Adrenal gland (tissue), 9 donors: ENCODE measurements at regions not wholly inside any gene's neighbourhood (a gene's known extent, or its start where the extent isn't known, plus 50 kb on each side); places are given as distances from the start of the nearest gene placed in this dataset.

Source experiments
- DNase-seq, 7 donors: peaks; one replicate each; pipeline ENCODE4 v3.0.0-alpha.2; 2019 to 2020
- H3K27ac ChIP-seq, 5 donors: fragments of 200-600 bp; sonication (generic) in 4 of 5; 1 replicate in 3 of 5; 2 replicates in 2 of 5; pipeline versions ENCODE4 v1.5.1 to v1.8.0; 2016 to 2020; ENCODE audit warnings: mild to moderate bottlenecking in 1 of 5
- H3K27me3 ChIP-seq: fragments of 200-600 bp; 2 replicates; pipeline ENCODE4 v1.8.0; 2021
- H3K36me3 ChIP-seq, 2 donors: fragments of 200-600 bp; replicated peaks in 1 of 2; 1 replicate in 1 of 2; 2 replicates in 1 of 2; pipeline versions ENCODE4 v1.5.1 to v1.8.0; 2018 to 2022
- H3K4me1 ChIP-seq, 2 donors: fragments of 200-600 bp; replicated peaks in 1 of 2; 1 replicate in 1 of 2; 2 replicates in 1 of 2; pipeline versions ENCODE4 v1.5.1 to v1.8.0; 2018 to 2021
- H3K4me3 ChIP-seq, 4 donors: fragments of 200-600 bp; sonication (generic) in 3 of 4; one replicate each; pipeline ENCODE4 v1.5.1; 2016 to 2018
- H3K9me3 ChIP-seq, 3 donors: fragments of 200-600 bp; sonication (generic) in 1 of 3; replicated peaks in 1 of 3; 1 replicate in 2 of 3; 2 replicates in 1 of 3; pipeline versions ENCODE4 v1.5.1 to v1.8.0; 2016 to 2021
- POLR2A ChIP-seq, 2 donors: fragments of 450-650 bp; IDR thresholded peaks; one replicate each; pipeline ENCODE4 v1.6.1; 2017; ENCODE audit warnings: antibody characterized with exemption in 2 of 2, mild to moderate bottlenecking in 2 of 2, moderate library complexity in 1 of 2
- WGBS, 4 donors: extraction: QIAGEN DNeasy Blood & Tissue Kit in 2 of 4; methylation state at CpG; one replicate each; pipeline versions ENCODE4 v1.1.5 to v1.1.7; 2013 to 2017; 5-methylcytosine and 5-hydroxymethylcytosine counted together
- intact Hi-C, 2 donors: fragments of 100-400 bp; cut with DNase I; formaldehyde crosslinking; loops; one replicate each; pipeline versions ENCODE4 v1.14.1 to v1.15.0; 2022 to 2023
- TF ChIP-seq, protein P1 (sequence below), 6 experiments: fragments of 450-650 bp in 4 of 6; fragments of 200-600 bp in 2 of 6; sonication (generic) in 1 of 6; IDR thresholded peaks; 1 replicate in 5 of 6; 2 replicates in 1 of 6; pipeline versions ENCODE4 v1.5.1 to v1.8.0; 2016 to 2021; ENCODE audit warnings: antibody characterized with exemption in 6 of 6, mild to moderate bottlenecking in 2 of 6, moderate library complexity in 1 of 6
- donor health status: healthy with polysubstance abuse.
- donor health status: Bipolar disorder and iron deficiency.
- donor health status: DM: yes; HTN: yes; CAD: no.
- donor health status: DM: no; HTN: no; CAD: no.
- donor health status: DM: no; HTN: no; CAD: no.

GRCh38 chr17:14772776-14773175 lies 471.9 kb downstream of the HS3ST3B1 start:
- Histone ChIP-seq H3K27ac (no peak overlapping the region), H3K36me3 (no peaks in the 10 kb centered on the region), H3K4me3 (no peak overlapping the region), H3K4me1 (no peaks in the 10 kb centered on the region), H3K9me3 (no peaks in the 10 kb centered on the region), H3K27me3 (no peaks in the 10 kb centered on the region)
- intact Hi-C loops: no loop called here
- TF ChIP-seq, protein P1, sequence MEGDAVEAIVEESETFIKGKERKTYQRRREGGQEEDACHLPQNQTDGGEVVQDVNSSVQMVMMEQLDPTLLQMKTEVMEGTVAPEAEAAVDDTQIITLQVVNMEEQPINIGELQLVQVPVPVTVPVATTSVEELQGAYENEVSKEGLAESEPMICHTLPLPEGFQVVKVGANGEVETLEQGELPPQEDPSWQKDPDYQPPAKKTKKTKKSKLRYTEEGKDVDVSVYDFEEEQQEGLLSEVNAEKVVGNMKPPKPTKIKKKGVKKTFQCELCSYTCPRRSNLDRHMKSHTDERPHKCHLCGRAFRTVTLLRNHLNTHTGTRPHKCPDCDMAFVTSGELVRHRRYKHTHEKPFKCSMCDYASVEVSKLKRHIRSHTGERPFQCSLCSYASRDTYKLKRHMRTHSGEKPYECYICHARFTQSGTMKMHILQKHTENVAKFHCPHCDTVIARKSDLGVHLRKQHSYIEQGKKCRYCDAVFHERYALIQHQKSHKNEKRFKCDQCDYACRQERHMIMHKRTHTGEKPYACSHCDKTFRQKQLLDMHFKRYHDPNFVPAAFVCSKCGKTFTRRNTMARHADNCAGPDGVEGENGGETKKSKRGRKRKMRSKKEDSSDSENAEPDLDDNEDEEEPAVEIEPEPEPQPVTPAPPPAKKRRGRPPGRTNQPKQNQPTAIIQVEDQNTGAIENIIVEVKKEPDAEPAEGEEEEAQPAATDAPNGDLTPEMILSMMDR (IDR thresholded peaks at IDR 0.05): no peak
- TF ChIP-seq POLR2A (IDR thresholded peaks at IDR 0.05): no peak
- no peak for DNase-seq
- 55 to 77% (median 62%) methylated on average over 2 of the region's 2 CpGs for WGBS, 4 donors

- WGBS, 4 donors: 61 to 73% (median 65%) methylated on average over 6 of the region's 6 CpGs
These were observed 470.7 kb downstream of the HS3ST3B1 start for GRCh38 chr17:14771543-14771942.

DNA sequence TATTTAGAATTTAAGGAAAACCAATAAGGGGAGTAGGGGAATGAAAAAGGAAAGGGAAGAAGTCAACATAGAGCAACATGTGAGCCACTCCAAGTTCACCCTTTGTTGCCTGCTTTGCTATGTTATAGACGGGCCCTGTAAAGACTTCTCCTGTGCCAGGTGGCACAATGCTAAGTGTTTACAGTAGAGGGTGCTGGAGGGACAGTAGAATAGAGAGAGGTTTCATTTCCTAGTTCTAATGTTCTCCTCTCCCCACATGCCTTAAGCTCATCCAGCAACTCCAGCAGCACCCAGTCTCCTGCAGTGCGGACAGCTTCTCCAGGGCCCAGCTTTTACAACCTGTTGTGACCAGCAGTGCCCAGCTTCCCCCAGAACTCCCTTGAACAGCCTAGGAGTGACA lies 468.0 kb downstream of the HS3ST3B1 start:
- Histone ChIP-seq H3K9me3 (no peaks in the 10 kb centered on the region), H3K36me3 (no peaks in the 10 kb centered on the region), H3K4me1 (no peaks in the 10 kb centered on the region), H3K27me3 (no peaks in the 10 kb centered on the region), H3K4me3 (no peak overlapping the region), H3K27ac (no peak overlapping the region)
- intact Hi-C loops: no loop called here
- TF ChIP-seq, protein P1 (IDR thresholded peaks at IDR 0.05): no peak
- no peak for TF ChIP-seq POLR2A (IDR thresholded peaks at IDR 0.05)
- no peak for DNase-seq
- WGBS, 4 donors: 77 to 94% (median 81%) methylated on average over 2 of the region's 2 CpGs

More at GRCh38 chr17:14771543-14771942, 470.7 kb downstream of the HS3ST3B1 start:
- no peak for TF ChIP-seq POLR2A (IDR thresholded peaks at IDR 0.05)
- TF ChIP-seq, protein P1 (IDR thresholded peaks at IDR 0.05): no peak
- no peak for DNase-seq
- no peak overlapping the region for H3K4me3 ChIP-seq
- intact Hi-C loops: no loop called here
- no peak overlapping the region for H3K27ac ChIP-seq
- no peaks in the 10 kb centered on the region for H3K9me3 ChIP-seq
- no peaks in the 10 kb centered on the region for H3K36me3 ChIP-seq
- H3K4me1 ChIP-seq: no peaks in the 10 kb centered on the region
- H3K27me3 ChIP-seq: no peaks in the 10 kb centered on the region

- Histone ChIP-seq H3K36me3 (no peaks in the 10 kb centered on the region), H3K27ac (no peak overlapping the region), H3K4me3 (no peak overlapping the region), H3K4me1 (no peaks in the 10 kb centered on the region), H3K27me3 (no peaks in the 10 kb centered on the region), H3K9me3 (no peaks in the 10 kb centered on the region)
- intact Hi-C loops: no loop called here
- no peak for TF ChIP-seq POLR2A (IDR thresholded peaks at IDR 0.05)
- TF ChIP-seq, protein P1 (IDR thresholded peaks at IDR 0.05): no peak
- no peak for DNase-seq
- 56 to 72% (median 58%) methylated on average over 3 of the region's 3 CpGs for WGBS, 4 donors
These were observed 462.0 kb downstream of the HS3ST3B1 start for GRCh38 chr17:14762736-14763479.
